8988T (cell line): ENCODE measurements at regions not wholly inside any gene's neighbourhood (a gene's known extent, or its start where the extent isn't known, plus 50 kb on each side); places are given as distances from the start of the nearest gene placed in this dataset.

ENCODE experiments used
- DNase-seq: peaks from one replicate; pipeline ENCODE4 v3.0.0; 2011

GRCh38 chr11:92492372-92492771 lies 267.8 kb downstream of the FAT3 start:
- no peak for DNase-seq

GRCh38 chr11:92495107-92495793 lies 270.6 kb downstream of the FAT3 start:
- no peak for DNase-seq

- DNase-seq: no peak
Observed at GRCh38 chr11:92500453-92500852, 275.8 kb downstream of the FAT3 start.

DNA sequence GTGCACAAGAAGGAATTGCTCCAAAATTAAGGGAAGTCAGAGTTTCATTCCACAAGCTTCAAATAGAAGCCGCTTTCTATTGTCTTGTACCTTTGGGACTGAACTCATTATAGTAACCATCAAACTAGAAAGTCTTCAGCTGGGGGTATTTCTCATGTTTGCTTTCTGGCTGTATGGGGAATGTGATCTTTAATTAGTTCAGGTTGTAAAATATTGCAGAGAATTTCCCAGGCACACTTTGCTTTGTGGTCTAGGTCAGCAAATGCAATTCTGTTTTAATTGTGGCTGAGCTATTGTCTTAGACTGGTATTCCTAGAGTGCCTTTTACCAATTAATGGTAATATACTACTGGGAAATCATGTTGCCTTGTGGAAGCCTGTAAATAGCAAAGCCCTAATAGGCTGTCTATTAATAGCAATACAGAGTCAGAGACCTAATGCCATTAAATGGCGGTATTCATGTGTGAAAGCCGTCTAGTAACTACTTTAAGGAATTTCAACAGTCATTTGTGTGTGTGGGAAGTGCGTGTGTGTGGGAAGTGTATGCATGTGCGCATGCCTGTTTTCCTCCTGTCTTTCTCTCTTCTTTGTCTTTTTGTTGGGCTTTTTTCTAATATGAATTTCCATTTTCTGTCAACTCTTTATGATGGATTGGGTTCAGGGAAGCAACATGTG lies 276.6 kb downstream of the FAT3 start:
- no peak for DNase-seq

DNA sequence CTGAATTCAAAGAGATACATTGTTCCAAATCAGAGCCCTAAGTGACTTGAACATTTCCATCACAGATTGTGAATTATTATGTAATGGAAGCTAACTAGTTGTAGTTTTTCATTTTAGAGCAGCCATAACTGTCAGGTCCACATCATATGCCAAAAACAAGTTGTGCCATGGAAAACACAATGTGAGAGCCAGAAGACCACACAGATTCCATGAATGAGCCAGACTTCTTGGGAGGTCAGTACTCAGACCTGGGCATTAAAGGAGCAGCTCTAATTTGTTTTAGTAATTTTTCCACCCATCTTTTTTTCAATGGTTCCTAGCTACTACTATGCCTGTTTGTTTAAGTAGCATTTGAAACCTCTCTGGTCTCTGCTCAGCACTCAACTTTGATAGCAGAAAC lies 279.4 kb downstream of the FAT3 start:
- DNase-seq: no peak

DNA sequence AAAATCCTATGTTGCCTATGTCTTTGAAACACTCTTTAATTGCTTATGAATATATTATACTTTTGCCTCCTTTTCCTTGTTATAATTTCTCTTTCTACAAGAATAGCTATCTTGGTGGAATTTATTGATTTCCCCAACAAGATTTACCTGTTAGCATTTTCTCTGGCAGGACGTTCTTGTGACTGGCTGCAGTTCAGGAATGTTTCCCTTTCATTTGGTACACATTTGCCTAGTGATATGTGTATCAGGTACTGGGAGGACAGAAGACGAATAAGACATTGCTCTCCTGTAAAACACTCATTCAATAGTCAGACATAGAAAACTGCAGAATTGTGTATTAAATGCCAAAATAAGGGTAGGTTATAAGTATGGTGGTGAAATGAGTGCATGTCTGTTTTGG lies 279.9 kb downstream of the FAT3 start:
- no peak for DNase-seq

GRCh38 chr11:92505689-92506088 lies 281.1 kb downstream of the FAT3 start:
- no peak for DNase-seq

- no peak for DNase-seq
Observed at GRCh38 chr11:92506809-92507336, 282.3 kb downstream of the FAT3 start.

DNA sequence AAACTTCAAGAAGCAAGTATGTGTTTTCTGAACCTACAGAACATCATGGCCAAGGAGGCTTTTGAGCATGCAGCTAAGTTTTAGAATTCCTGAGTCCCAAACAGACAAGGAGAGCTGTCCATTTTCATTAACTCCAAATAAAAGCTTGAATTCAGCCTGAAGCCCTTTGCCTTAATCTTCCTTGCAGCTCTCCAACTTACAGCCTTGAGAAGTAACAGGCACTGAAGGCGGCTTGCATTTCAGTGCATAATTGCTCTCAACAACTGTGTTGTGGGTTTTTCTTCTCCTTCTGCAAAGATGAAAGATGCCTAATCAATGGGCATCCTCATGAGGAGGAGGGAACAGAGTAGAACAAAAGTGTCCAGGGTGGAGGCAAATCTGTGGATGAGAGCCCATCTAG lies 286.0 kb downstream of the FAT3 start:
- no peak for DNase-seq

GRCh38 chr11:92511522-92512203 lies 287.0 kb downstream of the FAT3 start:
- no peak for DNase-seq

DNA sequence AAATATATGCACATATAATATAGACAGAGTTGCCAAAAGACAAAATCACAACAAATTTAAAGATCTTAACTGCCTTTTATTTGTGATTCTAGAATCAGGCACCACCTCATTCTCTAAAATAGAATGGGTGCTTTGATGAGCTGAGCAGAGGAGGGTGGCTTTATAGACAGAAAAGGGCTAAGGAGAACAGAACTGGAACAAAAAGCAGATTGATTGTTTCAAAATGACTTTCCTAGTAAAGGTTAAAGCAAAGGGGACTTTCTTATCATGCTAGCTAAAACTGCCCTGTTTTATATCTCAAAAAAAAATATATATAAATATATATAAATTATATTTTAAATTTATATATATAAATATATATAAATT lies 287.6 kb downstream of the FAT3 start:
- no peak for DNase-seq

DNA sequence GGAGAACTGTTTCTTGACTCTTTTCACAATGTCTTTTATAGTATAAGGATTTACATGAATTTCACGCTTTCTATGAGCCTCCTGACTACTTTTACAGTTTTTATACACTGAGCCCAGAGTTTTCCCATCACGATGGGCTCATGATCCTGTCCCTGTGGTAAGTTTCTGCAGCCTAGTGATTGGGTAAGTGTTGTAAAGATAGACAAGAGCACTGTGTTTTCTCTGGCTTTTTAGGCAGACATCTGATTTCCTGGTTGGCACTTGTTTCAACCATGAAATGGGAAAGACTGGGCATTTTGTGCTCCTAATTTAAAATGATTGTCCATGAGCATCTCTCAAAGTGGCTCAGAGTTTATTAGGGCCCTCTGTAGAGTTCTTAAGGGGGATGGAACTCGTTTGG lies 299.0 kb downstream of the FAT3 start:
- no peak for DNase-seq

- DNase-seq: no peak
Observed at GRCh38 chr11:92524542-92524941, 299.9 kb downstream of the FAT3 start.

- DNase-seq: no peak
Observed at GRCh38 chr11:92527467-92527866, 302.8 kb downstream of the FAT3 start.

GRCh38 chr11:92528001-92528400 lies 303.4 kb downstream of the FAT3 start:
- no peak for DNase-seq

- DNase-seq: no peak
Observed at GRCh38 chr11:92531065-92531739, 306.6 kb downstream of the FAT3 start.

DNA sequence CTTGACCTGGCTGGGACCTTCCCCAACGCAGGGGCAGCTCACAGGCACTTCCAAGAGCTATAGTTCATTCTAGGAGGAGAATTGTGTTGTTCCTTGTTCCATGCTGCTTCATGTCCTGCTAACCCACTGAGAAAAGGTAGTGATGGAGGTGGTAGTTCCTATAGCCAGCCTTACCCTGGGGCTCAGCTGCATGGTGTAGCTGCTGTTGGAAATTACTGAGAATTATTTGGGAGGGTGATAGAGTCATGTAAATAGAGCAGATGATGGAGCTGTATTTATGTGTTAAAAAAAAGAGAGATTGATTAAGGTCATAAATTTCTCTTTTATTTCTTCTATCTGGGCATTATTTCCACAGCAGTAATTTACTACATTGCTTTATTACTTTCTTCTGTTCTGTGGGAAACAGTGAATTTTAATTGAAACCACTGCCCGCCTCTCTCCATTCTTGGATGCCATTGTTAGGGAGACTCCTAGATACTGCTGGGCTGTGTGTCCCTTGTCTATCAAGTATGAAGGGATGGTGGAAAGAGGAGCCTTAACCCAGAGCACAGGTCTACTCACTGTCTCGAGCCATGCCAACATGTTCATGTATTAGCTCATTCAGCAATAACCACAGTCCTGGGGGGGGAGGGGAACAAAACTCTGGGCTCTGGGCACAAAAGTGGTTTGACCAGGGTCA lies 309.2 kb downstream of the FAT3 start:
- no peak for DNase-seq

DNA sequence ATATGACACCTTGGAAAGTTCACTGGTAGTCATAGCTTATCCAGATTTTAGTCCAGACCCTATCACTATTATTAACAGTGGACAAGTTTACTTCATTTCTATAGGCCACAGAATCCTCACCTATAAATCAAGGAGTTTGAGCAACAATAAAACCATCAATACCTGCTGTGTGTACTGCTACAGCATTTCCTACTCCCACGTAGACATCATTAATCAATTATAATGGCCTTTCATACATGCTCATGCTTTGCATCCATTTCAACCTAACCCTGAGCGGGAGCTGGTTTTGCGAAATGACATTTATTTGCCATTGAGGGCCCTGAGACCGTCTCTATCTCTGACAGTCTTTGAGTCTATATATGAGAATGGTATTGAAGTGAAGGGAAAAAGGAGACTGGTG lies 312.3 kb downstream of the FAT3 start:
- no peak for DNase-seq

DNA sequence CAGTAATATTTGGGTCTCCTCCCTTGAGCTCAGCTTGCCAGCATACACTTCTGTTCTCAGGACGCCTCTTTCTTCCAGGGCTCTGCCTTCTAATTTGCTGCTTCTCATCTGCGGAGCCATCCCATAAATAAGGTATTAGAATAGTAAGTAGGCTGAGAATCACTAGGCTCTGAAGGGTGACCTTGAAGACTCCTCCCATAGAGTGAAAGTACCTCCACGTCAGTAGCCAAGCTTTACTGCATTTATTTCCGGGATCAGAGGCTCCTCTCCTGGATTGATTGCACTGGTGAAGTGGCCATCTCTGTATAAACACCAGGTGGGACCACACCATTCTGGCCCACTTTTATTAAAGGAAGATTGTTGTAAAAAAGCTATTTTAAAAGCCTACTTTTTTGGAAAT lies 315.5 kb downstream of the FAT3 start:
- DNase-seq: no peak

DNA sequence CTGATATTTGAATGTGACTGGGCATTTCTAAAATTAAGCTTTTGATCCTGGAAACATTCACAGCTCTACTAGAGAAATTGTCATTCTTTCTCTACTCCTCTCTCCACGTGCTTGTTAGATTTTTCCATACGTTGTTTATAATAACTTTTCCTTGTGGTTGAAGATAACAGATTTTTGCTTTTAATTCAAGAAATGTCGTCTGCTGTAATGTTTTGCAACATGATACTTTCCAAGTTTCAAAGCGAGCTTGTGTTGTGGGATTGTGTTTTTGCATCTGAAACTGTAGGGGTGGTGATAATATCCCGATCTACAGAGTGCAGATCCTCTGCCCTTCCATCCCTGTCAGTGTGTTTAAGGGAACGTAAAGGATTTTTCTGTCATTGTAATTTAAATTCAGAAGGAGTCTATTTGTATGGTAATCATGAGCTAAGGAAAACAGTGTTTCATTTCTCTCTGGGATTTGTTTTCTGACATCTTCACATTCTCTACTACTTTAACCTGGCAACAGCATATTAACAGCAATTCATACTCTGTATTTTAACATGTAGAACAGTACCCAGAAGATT lies 321.4 kb downstream of the FAT3 start:
- DNase-seq: no peak

DNA sequence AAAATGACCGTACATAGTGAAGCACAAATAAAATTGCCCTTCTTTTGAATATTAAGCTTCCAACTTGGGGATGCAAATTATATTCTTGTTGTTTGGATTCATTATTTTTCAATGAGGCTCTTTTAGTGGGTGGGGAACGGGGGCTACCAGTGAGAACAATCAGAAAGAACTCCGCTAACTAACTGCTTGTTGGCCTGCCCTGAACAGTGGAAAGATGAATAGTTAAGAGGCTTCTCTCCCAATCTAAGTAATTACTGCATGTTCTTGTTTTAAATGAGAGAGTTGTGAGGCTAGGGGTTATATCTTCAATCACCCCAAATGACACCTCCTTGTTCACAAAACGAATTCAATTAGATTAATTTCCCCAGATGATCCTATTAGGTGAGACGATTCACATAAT lies 322.0 kb downstream of the FAT3 start:
- no peak for DNase-seq

- no peak for DNase-seq
Observed at GRCh38 chr11:92550411-92550810, 325.8 kb downstream of the FAT3 start.

DNA sequence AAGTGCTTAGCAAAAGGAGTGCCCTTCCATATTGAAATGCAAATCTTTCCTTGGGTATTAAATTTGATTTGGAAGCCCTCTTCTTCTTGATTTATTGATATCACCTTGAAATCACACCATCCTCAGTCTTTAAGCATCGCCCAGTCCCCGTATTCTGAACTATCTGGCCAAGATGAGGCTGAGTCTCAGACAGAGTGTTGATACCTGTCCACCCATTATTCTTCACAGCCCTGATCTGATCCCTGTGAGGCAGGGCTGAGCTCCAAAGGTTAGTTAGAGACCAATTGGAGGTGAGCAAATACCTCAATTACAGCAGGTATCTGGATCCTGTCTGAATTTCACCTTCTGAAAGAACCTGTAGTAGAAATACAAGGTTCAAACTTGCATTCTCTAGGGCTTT lies 326.3 kb downstream of the FAT3 start:
- DNase-seq: no peak
